CD1c-positive myeloid dendritic cell (primary cell): ENCODE measurements at regions not wholly inside any gene's neighbourhood (a gene's known extent, or its start where the extent isn't known, plus 50 kb on each side); places are given as distances from the start of the nearest gene placed in this dataset.
A peak's percentile ranks its signal among the peaks of the same experiment; 100 is the strongest.
"Not testable (repeated sequence)": the region's sequence is repeated elsewhere in the genome, so short reads cannot be mapped to it uniquely, and the experiment has no call there.

Experiments used
- DNase-seq: peaks from one replicate; pipeline ENCODE4 v3.0.0-alpha.2; 2016; ENCODE audit errors: extremely low spot score

GRCh38 chr6:165008971-165009370, 300.4 kb downstream of the C6orf118 start:
- DNase-seq = no peak

GRCh38 chr6:165002866-165003265, 306.5 kb downstream of the C6orf118 start:
- DNase-seq = no peak

GRCh38 chr6:165002358-165002757, 307.0 kb downstream of the C6orf118 start:
- no peak for DNase-seq

GRCh38 chr6:165001502-165002157, 307.8 kb downstream of the C6orf118 start:
- DNase-seq = no peak

- DNase-seq = no peak
Observed at GRCh38 chr6:164998297-164998696, 311.1 kb downstream of the C6orf118 start.

- DNase-seq = no peak
Observed at GRCh38 chr6:164996838-164997237, 312.6 kb downstream of the C6orf118 start.

- no peak for DNase-seq
Observed at GRCh38 chr6:164991573-164991972, 317.8 kb downstream of the C6orf118 start.

GRCh38 chr6:164990901-164991300, 318.5 kb downstream of the C6orf118 start:
- no peak for DNase-seq

GRCh38 chr6:164982389-164982788, 327.0 kb downstream of the C6orf118 start:
- no peak for DNase-seq

- no peak for DNase-seq
Observed at GRCh38 chr6:164967102-164967501, 342.3 kb downstream of the C6orf118 start.

- DNase-seq = no peak
Observed at GRCh38 chr6:164962805-164963204, 346.6 kb downstream of the C6orf118 start.

- no peak for DNase-seq
Observed at GRCh38 chr6:164947164-164947563, 362.2 kb downstream of the C6orf118 start.

- no peak for DNase-seq
Observed at GRCh38 chr6:164942271-164942670, 367.1 kb downstream of the C6orf118 start.

GRCh38 chr6:164933238-164933794, 376.1 kb downstream of the C6orf118 start:
- not testable (repeated sequence) for DNase-seq

GRCh38 chr6:164929408-164929977, 379.9 kb downstream of the C6orf118 start:
- no peak for DNase-seq

- DNase-seq = no peak
Observed at GRCh38 chr6:164928728-164929407, 380.5 kb downstream of the C6orf118 start.

GRCh38 chr6:164928057-164928727, 381.2 kb downstream of the C6orf118 start:
- DNase-seq = no peak

- peak; percentile 58 for DNase-seq
Observed at GRCh38 chr6:164927288-164928056, 381.9 kb downstream of the C6orf118 start.

GRCh38 chr6:164926686-164927085, 382.7 kb downstream of the C6orf118 start:
- no peak for DNase-seq

- DNase-seq = no peak
Observed at GRCh38 chr6:164925681-164926530, 383.5 kb downstream of the C6orf118 start.

- DNase-seq = no peak
Observed at GRCh38 chr6:164924674-164925073, 384.7 kb downstream of the C6orf118 start.
